GM11168 (cell line): ENCODE measurements at regions not wholly inside any gene's neighbourhood (a gene's known extent, or its start where the extent isn't known, plus 50 kb on each side); places are given as distances from the start of the nearest gene placed in this dataset.
"Not testable (repeated sequence)": the region's sequence is repeated elsewhere in the genome, so short reads cannot be mapped to it uniquely, and the experiment has no call there.

Experiments used
- in situ Hi-C: fragments of 300-500 bp; cut with MboI; formaldehyde crosslinking; loops from one replicate; pipeline ENCODE4 v1.12.0; 2022; ENCODE audit warnings: low sequenced_read_pairs; ENCODE audit not compliant: unreplicated experiment

DNA sequence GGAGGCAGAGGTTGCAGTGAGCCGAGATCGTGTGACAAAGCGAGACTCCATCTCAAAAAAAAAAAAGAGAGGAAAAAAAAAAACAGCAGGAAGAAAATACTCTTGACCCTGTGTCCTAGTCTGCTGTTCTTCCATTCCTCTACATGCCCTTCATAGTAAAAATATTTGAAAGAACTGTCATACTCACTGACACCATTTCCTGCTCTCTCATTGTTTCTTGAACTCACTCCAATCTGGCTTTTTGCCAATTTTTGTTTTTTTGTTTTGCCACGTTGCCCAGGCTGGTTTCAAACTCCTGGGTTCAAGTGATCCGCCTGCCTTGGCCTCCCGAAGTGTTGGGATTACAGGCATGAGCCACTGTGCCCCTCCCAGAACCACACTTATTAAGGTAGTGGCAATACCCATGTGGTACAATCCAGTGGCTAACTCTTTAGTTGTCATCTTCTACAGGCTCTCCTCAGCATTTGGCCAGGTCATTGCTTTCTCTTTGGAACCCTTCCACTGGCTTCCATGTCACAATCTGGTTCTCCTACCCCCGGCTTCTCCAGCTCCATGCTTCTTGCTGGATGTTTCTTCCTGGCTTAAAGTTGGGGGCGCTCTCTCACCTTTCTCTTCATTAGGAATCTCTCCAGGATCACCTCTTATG is 238.2 kb upstream of the C2CD4B start:
- in situ Hi-C loops, result no loop called here

DNA sequence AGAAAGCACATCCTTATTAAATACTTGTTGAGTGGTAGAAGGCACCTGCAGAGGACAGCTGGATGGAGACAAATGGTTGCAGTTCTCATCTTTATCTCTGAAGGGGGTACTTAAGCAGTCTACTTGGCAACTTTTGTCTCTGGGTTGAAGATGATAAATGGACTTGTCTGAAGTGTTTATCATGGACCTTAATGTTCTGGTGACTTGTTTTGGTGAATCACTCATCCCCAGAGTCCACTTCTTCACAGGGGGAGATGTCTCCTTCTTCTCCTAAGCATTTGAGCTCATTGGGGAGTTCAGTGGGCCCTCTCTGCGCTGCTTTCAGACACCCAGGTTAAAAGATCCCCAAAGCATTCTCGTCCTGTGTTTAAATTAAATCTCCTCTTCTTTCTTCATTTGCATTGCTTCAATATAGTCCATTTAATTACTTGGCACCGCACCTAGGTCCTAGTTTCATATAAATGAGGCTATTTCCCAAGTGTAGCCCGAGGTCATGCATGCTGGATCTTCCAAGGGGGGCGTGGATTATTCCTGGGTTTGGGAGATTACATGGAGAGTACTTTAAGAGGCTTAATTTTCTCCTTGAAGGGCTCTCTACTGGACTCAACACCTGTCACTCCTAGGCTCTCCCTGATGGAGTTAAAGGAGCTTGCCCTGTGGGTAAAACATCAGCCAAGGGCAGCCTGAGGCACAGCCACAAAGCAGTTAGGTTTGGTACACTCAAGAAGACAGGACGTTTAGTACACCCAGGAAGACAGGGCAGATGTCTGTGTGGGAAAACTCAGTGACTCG is 239.3 kb upstream of the C2CD4B start:
- in situ Hi-C loops, result no loop called here

DNA sequence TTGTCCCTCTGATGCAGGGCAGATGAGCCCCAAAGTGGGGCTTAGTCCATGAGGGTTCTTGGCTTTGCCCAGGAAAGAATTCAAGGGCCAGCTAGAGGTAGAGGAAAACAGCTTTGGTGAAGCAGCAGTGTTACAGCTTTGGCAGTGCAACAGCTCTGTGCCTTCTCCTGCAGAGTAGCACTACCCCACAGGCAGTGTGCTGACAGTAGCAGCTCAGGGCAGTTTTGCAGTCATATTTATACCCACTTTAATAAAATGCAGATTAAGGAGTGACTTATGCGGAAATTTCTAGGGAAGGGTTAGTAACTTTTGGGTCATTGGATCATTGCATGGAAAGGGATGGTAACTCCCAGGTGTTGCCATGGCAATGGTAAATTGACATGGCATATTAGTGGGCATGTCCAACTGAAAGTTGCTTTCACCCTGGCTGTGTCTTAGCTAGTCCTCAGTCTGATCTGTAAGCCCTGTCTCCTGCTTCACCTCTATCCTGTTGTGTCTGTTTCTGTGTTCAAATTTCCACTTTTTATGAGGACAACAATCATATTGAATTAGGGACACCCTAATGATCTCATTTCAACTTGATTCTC is 241.3 kb upstream of the C2CD4B start:
- in situ Hi-C loops, result no loop called here

DNA sequence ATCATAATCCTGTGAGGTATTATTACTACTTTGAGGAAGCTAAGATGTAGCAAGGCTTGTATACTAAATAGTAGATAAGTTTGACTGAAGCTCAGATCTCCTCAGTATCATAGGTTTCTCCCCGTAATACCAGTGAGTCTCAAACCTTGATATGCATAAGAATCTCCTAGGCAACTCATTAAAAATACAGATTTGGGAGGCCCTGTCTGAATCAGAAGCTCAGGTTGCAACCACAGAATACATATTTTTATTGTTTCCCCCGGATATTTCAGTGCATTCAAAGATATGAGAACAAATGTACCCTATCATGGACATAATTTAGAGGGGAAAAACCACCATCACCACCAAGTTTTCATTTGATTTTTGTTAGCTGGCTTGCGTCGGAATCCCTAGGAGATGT is 242.1 kb upstream of the C2CD4B start:
- in situ Hi-C loops, result no loop called here

DNA sequence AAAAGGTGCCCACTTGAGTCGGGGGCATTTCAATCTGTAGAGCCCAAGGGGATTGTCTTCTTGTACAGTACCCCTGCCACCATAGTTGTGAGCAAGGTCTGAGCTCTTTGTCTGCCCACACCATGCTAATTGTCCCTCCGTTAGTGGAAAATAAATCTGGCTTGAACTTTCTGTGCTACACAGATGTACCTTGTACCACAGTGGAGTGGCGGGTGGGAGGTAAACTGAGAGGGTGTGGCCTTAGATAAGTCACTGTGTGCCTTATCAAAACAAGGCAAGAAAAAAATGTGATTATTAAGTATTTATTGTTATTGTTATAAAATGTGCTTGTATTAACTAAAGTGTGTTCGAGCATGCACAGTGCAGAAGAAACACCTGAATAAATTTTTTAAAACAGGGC is 242.9 kb upstream of the C2CD4B start:
- in situ Hi-C loops, result no loop called here

DNA sequence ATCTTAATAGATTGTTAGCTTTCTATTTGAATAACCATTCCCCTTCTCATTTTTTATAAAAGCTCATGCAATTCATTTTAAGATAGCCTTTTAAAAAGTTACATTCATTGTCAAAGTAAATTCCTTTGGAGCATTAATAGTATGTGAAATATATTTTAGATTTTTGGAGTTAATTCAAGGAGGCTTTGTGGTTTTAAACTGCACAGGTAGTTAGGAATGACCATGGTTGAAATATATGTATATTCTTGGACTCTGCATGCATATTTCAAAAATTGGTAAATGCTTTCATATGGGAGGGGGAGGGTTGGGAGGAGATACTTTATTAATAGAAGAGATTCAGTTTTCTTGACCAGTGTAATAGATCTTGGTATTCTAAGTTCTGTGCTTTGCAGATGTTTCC is 244.4 kb upstream of the C2CD4B start:
- in situ Hi-C loops, result no loop called here

DNA sequence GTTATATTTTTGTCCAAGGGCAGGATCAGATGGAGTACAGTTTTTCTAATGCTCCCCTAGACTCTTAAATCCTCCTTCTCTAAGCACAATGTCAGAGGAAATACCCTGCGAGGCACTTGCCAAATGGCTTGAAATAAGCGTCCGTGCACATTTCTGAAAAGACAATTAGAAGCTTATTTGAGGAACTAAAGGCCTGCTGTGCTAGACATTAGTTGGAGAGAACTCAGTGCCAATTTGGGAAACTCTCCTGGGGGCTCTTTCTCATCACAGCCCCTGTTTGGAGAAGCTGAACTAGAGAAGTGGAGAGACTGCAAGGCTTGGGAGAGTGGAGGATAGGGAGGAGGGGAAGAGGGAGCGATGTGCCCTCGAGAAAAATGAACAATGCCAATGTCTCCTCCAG is 247.6 kb upstream of the C2CD4B start:
- in situ Hi-C loops, result no loop called here

DNA sequence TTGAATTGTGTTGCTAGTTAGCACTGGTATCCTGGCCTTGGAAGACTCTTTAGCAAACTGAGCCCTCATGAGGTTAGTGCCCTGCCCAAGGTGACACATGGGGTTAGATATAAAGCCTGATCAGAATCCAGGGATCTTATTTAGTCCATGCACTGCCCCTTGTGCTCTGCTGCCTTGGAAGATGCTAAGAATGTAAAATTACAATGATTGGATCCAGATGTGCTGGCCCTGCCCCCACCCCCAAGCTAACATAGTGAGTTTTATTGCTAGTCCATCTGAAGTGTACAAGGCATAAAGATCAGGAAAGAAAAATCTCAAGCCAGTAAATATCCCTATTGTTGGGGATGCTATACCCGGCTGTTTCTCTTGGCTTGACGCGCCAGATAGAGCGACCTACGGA is 248.1 kb upstream of the C2CD4B start:
- in situ Hi-C loops, result no loop called here

DNA sequence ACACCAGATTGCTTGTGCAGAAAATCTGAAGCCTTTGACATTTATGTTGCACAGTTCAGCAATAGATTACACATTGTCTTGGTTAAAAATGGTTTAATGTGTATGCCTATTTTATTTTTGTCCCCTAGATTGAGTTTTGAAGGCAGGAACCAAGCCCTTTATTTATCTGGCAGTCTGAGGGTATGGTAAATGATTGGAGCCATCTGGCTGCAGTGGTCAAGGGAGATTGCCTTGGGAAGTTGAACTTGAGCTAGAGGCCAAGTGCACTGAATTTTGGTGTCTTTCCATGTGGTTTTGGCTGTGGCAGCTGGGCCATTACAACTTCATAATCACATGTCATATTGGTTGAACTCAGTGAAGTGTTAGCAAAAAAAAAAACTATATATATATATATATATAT is 248.7 kb upstream of the C2CD4B start:
- in situ Hi-C loops, result no loop called here

DNA sequence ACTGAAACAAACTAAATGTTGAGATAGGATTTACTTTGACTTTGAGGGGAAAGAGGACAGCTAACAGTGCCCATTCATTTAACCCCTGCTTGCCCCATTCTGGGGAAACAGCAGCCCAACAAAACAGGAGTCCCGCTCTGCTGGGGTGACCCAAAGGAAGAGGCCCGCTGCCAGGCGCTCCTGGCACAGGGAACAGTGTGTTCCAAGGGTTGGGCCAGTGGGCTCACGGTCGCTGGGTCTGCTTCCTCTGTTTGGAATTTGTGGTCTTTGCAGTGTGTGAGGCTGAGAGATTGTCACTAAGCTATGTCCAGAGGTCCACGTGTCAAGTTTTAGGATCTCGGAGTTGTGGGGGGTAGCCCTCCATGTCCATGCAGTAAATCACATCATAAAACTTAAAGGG is 250.4 kb upstream of the C2CD4B start:
- in situ Hi-C loops, result no loop called here

DNA sequence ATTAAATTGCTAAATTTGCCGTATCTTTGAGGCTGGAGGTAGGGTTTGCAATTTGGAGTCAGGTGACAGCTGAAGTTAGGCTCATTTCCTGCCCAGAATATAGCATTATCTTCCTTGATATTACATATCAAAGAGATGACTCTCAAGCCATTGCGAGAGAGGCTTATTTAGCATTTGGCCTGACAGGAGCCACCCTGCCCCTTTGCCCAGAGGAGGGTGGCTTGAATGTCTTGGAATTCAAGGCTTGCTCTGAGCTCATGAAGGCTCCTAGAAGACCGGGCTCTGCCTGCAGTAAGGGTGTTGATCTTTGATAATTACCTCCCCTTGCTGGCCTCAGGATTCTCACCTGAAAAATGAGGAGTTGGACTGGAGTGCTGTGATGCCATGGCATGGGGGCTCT is 251.4 kb upstream of the C2CD4B start:
- in situ Hi-C loops, result no loop called here

DNA sequence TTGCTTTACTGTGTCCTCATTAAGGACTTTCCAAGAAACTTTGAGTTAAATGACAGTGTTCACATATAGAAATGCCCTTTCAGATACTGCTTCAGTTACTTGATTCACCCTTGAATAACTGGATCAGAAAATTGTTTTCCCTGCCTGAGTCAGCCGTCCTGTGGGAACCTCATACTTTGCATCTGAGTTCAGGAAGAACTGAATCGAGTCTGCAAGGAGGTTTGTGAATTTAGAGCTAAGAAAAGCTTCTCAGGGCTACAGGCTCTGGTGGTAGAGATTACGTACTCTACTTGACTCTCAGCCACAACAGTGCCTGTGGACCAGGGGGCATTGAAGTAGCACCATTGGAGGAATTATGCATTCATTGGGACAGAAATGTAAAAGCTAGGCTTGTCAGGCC is 252.4 kb upstream of the C2CD4B start:
- in situ Hi-C loops, result no loop called here

DNA sequence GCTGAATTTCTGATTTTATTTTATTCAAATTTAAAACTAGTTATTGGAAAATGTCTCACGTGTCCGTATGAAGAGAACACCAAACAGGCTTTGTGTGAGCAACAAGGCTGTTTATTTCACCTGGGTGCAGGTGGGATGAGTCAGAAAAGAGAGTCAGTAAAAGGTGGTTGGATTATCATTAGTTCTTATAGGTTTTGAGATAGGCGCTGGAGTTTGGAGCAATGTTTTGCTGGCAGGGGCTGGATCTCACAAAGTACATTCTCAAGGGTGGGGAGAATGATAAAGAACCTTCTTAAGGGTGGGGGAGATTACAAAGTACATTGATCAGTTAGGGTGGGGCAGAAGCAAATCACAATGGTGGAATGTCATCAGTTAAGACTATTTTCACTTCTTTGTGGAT is 253.4 kb upstream of the C2CD4B start:
- in situ Hi-C loops, result not testable (repeated sequence)

DNA sequence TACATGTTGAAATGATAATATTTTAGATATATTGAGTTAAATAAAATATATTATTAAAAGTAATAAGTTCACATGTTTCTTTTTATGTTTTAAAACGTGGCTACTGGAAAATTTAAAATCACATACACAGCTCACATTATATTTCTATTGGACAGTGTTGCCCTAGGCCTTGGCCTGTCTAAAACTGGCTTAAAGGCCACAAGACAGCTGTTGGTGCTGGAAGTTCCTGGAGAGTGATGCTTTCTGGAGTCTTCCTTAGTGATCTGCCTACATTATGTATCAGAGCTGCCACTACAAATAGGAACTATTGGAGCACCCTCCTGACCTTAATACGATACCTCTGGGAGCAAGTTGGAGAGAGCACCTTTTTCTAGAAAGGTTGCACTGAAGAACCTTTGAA is 254.1 kb upstream of the C2CD4B start:
- in situ Hi-C loops, result no loop called here

DNA sequence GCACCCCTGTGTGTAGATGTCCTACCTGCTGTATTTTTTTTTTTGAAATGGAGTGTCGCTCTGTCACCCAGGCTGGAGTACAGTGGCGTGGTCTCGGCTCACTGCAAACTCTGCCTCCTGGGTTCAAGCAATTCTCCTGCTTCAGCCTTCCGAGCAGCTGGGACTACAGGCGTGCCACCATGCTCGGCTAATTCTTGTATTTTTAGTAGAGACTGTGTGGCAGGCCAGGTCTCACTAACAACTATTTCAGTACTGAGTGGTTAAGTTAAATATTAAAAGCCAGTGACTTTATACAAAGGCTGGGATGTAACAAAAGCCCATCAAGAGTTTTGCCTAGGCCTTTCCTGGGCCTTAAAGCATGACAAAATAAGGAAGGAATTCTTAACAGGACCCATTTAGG is 255.3 kb upstream of the C2CD4B start:
- in situ Hi-C loops, result loop anchor here (10.0 kb wide), 1 partner anchor 56 kb away; no protein-coding TSS in a partner anchor

DNA sequence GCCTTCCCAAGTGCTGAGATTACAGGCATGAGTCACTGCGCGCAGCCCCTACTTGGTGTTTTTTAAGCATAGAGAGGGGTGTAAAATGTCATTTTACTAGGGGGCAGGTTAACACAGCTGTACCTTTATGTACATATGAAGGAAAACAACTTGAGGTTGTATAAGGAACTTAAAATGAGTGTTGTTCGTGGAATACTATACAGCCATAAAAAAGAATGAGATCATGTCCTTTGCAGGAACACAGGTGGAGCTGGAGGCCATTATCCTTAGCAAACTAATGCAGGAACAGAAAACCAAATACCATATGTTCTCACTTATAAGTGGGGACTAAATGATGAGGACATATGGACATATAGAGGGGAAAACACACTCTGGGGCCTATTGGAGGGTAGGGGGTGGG is 256.2 kb upstream of the C2CD4B start:
- in situ Hi-C loops, result loop anchor here (10.0 kb wide), 1 partner anchor 56 kb away; no protein-coding TSS in a partner anchor

DNA sequence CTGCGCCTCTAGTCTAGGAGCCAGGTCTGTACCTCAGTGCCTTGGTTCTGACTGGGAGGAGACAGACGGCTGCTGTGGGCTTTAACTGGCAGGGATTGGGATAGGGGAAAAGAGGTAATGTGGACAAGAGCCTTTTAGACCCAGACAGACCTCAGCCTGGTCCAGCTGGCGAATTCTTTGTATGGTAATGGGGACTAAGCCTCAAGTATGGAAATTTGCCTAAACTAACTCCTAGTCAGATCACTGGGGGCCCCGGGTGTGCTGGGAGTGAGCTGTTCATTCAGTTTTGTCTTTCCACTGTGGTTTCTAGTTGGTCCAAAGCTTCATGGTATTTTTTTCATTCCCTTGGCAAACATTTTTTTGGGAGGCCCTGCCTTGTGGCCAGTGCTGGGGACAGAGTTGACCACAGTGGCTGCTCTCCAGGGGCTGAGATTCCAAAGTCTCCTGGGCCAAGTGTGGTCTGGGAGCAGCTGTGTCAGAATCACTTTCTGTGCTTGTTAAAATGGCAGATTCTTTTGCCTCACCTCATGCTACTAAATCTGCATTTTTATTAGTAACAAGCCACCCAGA is 261.4 kb upstream of the C2CD4B start:
- in situ Hi-C loops, result loop anchor here (10.0 kb wide), 1 partner anchor 62 kb away; no protein-coding TSS in a partner anchor

DNA sequence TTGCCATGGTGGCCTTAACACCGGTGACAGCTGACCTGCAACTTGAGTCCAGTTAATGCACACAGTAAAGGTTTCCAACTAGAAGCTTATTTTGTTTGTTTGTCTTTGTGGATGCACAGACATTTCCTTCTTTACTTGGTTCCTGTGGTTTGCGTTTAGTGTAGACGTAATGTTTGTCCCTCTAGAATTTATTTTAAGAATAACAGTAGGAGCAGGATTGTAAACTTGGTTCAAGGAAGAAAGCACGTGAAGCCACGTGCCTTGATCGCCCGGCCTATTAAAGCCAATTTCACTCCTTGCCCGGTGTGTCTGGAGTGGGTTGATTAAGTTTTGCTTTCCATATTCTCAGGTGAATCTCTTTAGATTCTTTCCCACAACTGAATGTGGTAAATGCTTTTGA is 263.2 kb upstream of the C2CD4B start:
- in situ Hi-C loops, result loop anchor here (10.0 kb wide), 1 partner anchor 63 kb away; no protein-coding TSS in a partner anchor

DNA sequence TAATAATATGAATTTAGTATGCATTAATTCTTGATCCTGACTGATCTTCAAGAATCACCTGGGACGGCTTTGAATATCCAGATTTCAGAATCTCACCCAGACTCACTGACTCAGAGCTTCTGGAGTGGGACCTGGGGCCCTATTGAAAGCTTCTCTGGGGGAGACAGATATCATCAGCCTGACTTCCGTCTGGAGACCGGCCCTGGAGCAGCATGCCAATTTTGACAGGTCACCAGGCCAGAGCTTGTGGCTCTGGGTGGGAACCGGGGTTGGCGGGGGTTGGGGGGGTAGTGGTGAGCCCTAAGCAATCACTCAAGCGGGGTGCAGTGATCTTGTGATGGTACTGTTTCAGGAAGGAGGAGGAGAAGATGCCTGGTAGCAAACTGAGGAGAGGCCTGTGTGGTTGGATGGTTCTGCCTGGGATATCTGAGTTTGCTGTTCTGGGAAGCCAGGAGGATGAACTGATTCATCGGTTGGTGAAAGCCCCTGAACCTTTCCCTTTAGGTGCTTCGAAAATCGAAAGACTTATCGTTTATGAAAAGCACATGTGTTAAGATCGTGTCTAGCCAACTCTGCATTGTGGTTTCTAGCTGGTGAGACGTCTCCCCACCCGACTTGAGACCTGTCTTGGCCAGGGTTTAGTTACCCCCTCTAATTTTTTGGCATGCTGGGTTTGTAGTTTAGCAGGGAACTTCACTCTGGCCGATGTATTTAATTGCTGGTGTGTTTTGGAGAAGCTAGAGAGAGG is 263.9 kb upstream of the C2CD4B start:
- in situ Hi-C loops, result loop anchor here (10.0 kb wide), 1 partner anchor 64 kb away; no protein-coding TSS in a partner anchor

DNA sequence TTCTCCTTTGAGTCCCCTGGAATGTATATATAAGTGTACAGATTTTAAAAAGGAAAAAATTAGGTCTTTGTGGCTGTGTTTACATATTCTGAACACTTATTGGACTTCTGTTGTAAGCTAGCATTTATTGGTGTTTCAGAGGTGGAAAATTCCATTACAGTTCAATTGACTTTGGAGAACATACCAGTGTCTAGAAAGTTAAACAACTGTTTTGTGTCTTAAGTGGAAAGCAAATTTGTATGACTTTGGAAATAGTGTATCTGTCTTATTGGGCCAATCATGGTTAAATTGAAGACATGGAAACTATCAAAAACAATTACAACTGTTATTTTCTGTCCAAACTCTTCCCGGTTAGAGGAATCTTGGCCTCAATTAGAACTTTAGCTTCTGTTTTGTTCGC is 265.0 kb upstream of the C2CD4B start:
- in situ Hi-C loops, result no loop called here
